ENCODE measurements at regions not wholly inside any gene's neighbourhood (a gene's known extent, or its start where the extent isn't known, plus 50 kb on each side); places are given as distances from the start of the nearest gene placed in this dataset.

DNA sequence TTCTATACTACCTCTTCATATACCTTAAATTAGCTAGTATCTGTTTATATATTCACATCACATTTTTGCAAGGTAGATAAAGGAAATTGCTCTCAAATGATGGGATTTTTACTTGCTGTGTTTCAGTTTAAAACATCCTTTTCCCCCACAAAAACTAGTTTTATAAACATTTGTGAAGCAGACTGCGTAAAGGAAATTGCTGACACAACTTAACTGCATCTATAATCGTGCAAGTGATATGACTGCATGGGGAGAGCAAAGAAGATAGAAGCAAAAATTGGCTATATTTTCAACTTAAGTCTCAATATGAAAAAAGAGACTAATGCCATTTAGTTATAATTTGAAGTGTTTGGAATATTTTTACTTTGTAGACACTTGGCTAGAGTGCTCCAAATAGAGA lies 385.2 kb downstream of the C4orf33 start (continued):
- no peak for TF ChIP-seq NFYB (IDR thresholded peaks at IDR 0.05; ENCODE audit: extremely low read depth, insufficient read length)

DNA sequence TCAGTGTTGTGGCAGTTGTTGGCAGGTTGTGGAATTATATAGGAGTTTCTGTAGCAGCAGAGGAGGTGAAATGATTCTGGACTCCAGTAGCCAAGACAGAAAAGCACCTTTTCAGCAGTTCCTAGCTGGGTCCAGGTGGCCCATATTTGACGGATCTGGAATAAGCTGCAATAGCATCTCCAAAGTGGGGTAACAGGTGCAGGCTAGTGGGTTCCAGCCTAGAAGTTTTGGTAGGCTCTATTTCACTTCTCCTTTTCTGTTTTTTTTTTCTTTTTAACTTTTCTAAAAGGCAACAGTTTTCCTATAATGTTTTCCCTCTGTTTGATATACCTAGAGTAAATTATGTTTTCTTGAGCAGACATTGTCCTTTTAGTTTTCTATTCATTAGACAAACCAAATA lies 392.5 kb downstream of the C4orf33 start:
- Histone ChIP-seq H3K4me3 (no peak overlapping the region), H3K9me3 (replicated peaks; ENCODE audit: control insufficient read depth, insufficient read depth, low read depth, low read length) (no peaks in the 10 kb centered on the region), H3K27ac (ENCODE audit: extremely low read depth, low read depth, low read length) (no peak overlapping the region), H3K9me1 (ENCODE audit: control insufficient read depth, insufficient read depth, low read length) (no peaks in the 10 kb centered on the region), H4K20me1 (replicated peaks; ENCODE audit: control insufficient read depth, insufficient read depth, low read length) (no peaks in the 10 kb centered on the region), H3K4me1 (replicated peaks in 1 of 2; ENCODE audit: control insufficient read depth in 2 of 2, insufficient read depth in 2 of 2, low read length in 2 of 2) (no peaks in the 10 kb centered on the region), H3K27me3 (ENCODE audit: control insufficient read depth in 2 of 2, insufficient read depth in 2 of 2, low read length in 2 of 2) (no peaks in the 10 kb centered on the region), H3K9ac (ENCODE audit: insufficient read depth in 1 of 2, low read depth in 2 of 2, low read length in 2 of 2) (no peak overlapping the region), H3K4me2 (ENCODE audit: insufficient read depth, low read length) (no peak overlapping the region), H3K36me3 (ENCODE audit: control insufficient read depth, insufficient read depth, low read length) (no peaks in the 10 kb centered on the region), H3K79me2 (ENCODE audit: control insufficient read depth, insufficient read depth, low read length) (no peaks in the 10 kb centered on the region), H2AFZ (ENCODE audit: low read depth, low read length) (no peak overlapping the region)
- BruUV-seq (replicated peaks): no TSS peak
- intact Hi-C loops (cut with micrococcal nuclease): no loop called here
- ChIA-PET POLR2A (no interaction called here), CTCF (ENCODE audit: low intra/inter-chr PET ratio) (no interaction called here)
- in situ Hi-C loops (cut with MboI): no loop called here
- FAIRE-seq (no peak), DNase-seq (ENCODE audit: extremely low read depth in 1 of 4, low spot score in 3 of 4) (no peak), ATAC-seq (no peak)
- 0% methylated on average over 1 of the region's 1 CpG for WGBS (ENCODE audit: insufficient coverage, low coverage, missing lambda C conversion rate)
- TF ChIP-seq PYGO2 (tag; IDR thresholded peaks at IDR 0.05) (no peak), ZNF785 (CRISPR knock-in tag; IDR thresholded peaks at IDR 0.05) (no peak), ZC3H11A (IDR thresholded peaks at IDR 0.05; ENCODE audit: low read depth, low read length) (no peak), ZFP36 (IDR thresholded peaks at IDR 0.05; ENCODE audit: low read depth, low read length, partially characterized antibody) (no peak), ZZZ3 (IDR thresholded peaks at IDR 0.05) (no peak), ZNF766 (CRISPR knock-in tag; conservative IDR thresholded peaks at IDR 0.05) (no peak), NR2C2 (CRISPR knock-in tag; IDR thresholded peaks at IDR 0.05) (no peak), NR2C2 (tag; IDR thresholded peaks at IDR 0.05) (no peak), ZNF3 (CRISPR knock-in tag; IDR thresholded peaks at IDR 0.05) (no peak), STAG1 (CRISPR knock-in tag; IDR thresholded peaks at IDR 0.05; ENCODE audit: borderline replicate concordance) (no peak), TFAM (CRISPR knock-in tag; conservative IDR thresholded peaks at IDR 0.05) (no peak), HIVEP1 (CRISPR knock-in tag; IDR thresholded peaks at IDR 0.05) (no peak)
- TF ChIP-seq, protein P1, sequence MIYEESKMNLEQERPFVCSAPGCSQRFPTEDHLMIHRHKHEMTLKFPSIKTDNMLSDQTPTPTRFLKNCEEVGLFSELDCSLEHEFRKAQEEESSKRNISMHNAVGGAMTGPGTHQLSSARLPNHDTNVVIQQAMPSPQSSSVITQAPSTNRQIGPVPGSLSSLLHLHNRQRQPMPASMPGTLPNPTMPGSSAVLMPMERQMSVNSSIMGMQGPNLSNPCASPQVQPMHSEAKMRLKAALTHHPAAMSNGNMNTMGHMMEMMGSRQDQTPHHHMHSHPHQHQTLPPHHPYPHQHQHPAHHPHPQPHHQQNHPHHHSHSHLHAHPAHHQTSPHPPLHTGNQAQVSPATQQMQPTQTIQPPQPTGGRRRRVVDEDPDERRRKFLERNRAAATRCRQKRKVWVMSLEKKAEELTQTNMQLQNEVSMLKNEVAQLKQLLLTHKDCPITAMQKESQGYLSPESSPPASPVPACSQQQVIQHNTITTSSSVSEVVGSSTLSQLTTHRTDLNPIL (CRISPR knock-in tag; IDR thresholded peaks at IDR 0.05): no peak
- TF ChIP-seq, protein P2, sequence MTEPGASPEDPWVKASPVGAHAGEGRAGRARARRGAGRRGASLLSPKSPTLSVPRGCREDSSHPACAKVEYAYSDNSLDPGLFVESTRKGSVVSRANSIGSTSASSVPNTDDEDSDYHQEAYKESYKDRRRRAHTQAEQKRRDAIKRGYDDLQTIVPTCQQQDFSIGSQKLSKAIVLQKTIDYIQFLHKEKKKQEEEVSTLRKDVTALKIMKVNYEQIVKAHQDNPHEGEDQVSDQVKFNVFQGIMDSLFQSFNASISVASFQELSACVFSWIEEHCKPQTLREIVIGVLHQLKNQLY (CRISPR knock-in tag; conservative IDR thresholded peaks at IDR 0.05): no peak
